Smooth muscle cell (in vitro differentiated cells): ENCODE measurements at regions not wholly inside any gene's neighbourhood (a gene's known extent, or its start where the extent isn't known, plus 50 kb on each side); places are given as distances from the start of the nearest gene placed in this dataset.

Source experiments
- DNase-seq: peaks from one replicate; lab custom pipeline; 2025; ENCODE audit not compliant: unreplicated experiment; lab: John Stamatoyannopoulos, UW
- H2AFZ ChIP-seq: fragments of 200-600 bp; sonication (generic); 2 replicates; pipeline ENCODE4 v1.6.0; 2016; ENCODE audit warnings: antibody characterized with exemption, low read depth, mild to moderate bottlenecking
- H3F3A ChIP-seq: fragments of 200-600 bp; sonication (generic); 2 replicates; pipeline ENCODE4 v1.6.0; 2017; ENCODE audit warnings: antibody characterized with exemption, low read depth
- H3K27ac ChIP-seq: fragments of 200-600 bp; sonication (generic); 2 replicates; pipeline ENCODE4 v1.5.1; 2016; ENCODE audit warnings: low read depth, mild to moderate bottlenecking
- H3K27me3 ChIP-seq: fragments of 200-600 bp; sonication (generic); 2 replicates; pipeline ENCODE4 v1.6.1; 2016; ENCODE audit warnings: low read depth, mild to moderate bottlenecking
- H3K36me3 ChIP-seq: fragments of 200-600 bp; sonication (generic); 2 replicates; pipeline ENCODE4 v1.5.1; 2016; ENCODE audit warnings: low read depth
- H3K4me1 ChIP-seq: fragments of 200-600 bp; sonication (generic); 2 replicates; pipeline ENCODE4 v1.5.1; 2016; ENCODE audit warnings: low read depth
- H3K4me2 ChIP-seq: fragments of 200-600 bp; sonication (generic); 2 replicates; pipeline ENCODE4 v1.6.0; 2016; ENCODE audit warnings: mild to moderate bottlenecking
- H3K4me3 ChIP-seq: fragments of 200-600 bp; sonication (generic); 2 replicates; pipeline ENCODE4 v1.5.1; 2016; ENCODE audit warnings: mild to moderate bottlenecking
- H3K79me2 ChIP-seq: fragments of 200-600 bp; sonication (generic); 2 replicates; pipeline ENCODE4 v1.6.0; 2016; ENCODE audit warnings: low read depth, mild to moderate bottlenecking
- H3K9ac ChIP-seq: fragments of 200-600 bp; sonication (generic); 2 replicates; pipeline ENCODE4 v1.6.0; 2016; ENCODE audit warnings: low read depth
- H3K9me3 ChIP-seq: fragments of 200-600 bp; sonication (generic); replicated peaks from 2 replicates; pipeline ENCODE4 v1.5.1; 2016; ENCODE audit warnings: low read depth
- H4K20me1 ChIP-seq: fragments of 200-600 bp; sonication (generic); 2 replicates; pipeline ENCODE4 v1.6.0; 2016; ENCODE audit warnings: low read depth
- WGBS: methylation state at CpG from one replicate; pipeline ENCODE4 v1.1.7; 2016; ENCODE audit warnings: low lambda C conversion rate; 5-methylcytosine and 5-hydroxymethylcytosine counted together
- TF ChIP-seq, protein P1 (sequence below): fragments of 200-600 bp; sonication (generic); IDR thresholded peaks from 2 replicates; pipeline ENCODE4 v1.5.1; 2017; ENCODE audit warnings: borderline replicate concordance, mild to moderate bottlenecking, antibody characterized with exemption; ENCODE audit not compliant: insufficient read depth, poor library complexity, severe bottlenecking

DNA sequence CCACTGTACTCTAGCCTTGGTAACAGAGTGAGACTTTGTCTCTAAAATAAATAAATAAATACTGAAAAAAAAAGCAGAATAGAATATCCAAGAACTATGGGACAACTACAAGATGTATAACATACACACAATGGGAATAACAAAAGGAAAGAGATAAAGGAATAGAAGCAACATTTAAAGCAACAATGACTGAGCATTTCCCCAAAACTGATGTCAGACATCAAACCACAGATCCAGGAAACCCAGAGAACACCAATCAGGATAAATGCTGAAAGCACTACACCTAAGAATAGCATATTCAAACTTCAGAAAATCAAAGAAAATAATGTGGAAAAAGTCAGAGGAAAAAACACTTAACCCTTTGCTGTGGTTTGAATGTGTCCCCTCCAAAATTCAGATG lies 436.4 kb downstream of the ACTL7B start:
- Histone ChIP-seq H3K36me3 (no peaks in the 10 kb centered on the region), H3K4me3 (no peak overlapping the region), H3F3A (no peaks in the 10 kb centered on the region), H3K27ac (no peak overlapping the region), H3K9ac (no peak overlapping the region), H3K27me3 (no peaks in the 10 kb centered on the region), H3K4me2 (no peak overlapping the region), H3K9me3 (no peaks in the 10 kb centered on the region), H3K79me2 (no peaks in the 10 kb centered on the region), H4K20me1 (no peaks in the 10 kb centered on the region), H2AFZ (no peak overlapping the region), H3K4me1 (no peaks in the 10 kb centered on the region)
- TF ChIP-seq, protein P1, sequence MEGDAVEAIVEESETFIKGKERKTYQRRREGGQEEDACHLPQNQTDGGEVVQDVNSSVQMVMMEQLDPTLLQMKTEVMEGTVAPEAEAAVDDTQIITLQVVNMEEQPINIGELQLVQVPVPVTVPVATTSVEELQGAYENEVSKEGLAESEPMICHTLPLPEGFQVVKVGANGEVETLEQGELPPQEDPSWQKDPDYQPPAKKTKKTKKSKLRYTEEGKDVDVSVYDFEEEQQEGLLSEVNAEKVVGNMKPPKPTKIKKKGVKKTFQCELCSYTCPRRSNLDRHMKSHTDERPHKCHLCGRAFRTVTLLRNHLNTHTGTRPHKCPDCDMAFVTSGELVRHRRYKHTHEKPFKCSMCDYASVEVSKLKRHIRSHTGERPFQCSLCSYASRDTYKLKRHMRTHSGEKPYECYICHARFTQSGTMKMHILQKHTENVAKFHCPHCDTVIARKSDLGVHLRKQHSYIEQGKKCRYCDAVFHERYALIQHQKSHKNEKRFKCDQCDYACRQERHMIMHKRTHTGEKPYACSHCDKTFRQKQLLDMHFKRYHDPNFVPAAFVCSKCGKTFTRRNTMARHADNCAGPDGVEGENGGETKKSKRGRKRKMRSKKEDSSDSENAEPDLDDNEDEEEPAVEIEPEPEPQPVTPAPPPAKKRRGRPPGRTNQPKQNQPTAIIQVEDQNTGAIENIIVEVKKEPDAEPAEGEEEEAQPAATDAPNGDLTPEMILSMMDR = no peak
- no peak for DNase-seq

DNA sequence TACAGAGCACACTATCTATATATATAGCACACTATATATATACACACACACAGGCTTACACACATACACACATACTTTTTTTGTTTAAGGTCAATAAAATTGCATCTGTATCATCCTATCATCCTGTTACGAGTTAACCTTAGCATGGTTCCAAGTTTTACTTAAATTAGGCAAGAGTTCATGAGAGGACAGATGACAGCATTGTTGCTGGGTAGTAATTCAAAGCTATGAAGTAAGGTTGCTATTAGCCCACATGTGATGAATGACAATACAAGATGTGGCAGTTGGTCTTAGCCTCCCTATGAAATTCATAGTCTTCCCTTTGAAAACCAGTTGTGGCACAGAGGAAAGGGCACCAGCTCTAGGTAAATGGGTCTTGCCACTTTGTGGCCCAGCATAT lies 438.1 kb downstream of the ACTL7B start:
- Histone ChIP-seq H3K9me3 (no peaks in the 10 kb centered on the region), H3K27me3 (no peaks in the 10 kb centered on the region), H3K4me2 (no peak overlapping the region), H3K9ac (no peak overlapping the region), H3K27ac (no peak overlapping the region), H3K36me3 (no peaks in the 10 kb centered on the region), H3K4me1 (no peaks in the 10 kb centered on the region), H2AFZ (no peak overlapping the region), H3K4me3 (no peak overlapping the region), H3K79me2 (no peaks in the 10 kb centered on the region), H4K20me1 (no peaks in the 10 kb centered on the region), H3F3A (peaks cover 8% of the 10 kb centered on the region)
- no peak for DNase-seq
- TF ChIP-seq, protein P1 = no peak
- WGBS = 91% methylated on average over 1 of the region's 1 CpG

DNA sequence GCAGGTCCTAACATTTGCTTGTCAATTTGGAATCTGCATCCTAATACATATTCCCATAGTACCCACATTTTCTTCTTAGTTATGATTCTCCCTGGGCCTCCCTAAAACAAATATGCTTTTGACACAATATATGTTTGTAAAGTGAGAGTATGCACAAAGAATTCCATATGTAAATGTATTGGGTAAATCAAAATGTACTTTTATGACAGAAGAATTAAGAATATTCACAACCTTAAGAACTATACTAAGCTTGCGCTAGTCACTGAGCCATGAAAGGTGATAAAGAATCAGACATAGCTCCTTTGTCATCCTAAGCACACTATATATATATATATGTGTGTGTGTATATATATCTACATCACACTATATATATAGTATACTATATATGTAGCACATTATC lies 438.5 kb downstream of the ACTL7B start:
- no peaks in the 10 kb centered on the region for H3K27me3 ChIP-seq
- TF ChIP-seq, protein P1 = no peak
- H3K9me3 ChIP-seq = no peaks in the 10 kb centered on the region
- no peaks in the 10 kb centered on the region for H4K20me1 ChIP-seq
- DNase-seq = no peak
- H3K9ac ChIP-seq = no peak overlapping the region
- H3F3A ChIP-seq = peaks cover 8% of the 10 kb centered on the region
- no peaks in the 10 kb centered on the region for H3K4me1 ChIP-seq
- WGBS = 100% methylated on average over 1 of the region's 1 CpG
- H2AFZ ChIP-seq = no peak overlapping the region
- H3K4me2 ChIP-seq = no peak overlapping the region
- H3K27ac ChIP-seq = no peak overlapping the region
- no peak overlapping the region for H3K4me3 ChIP-seq
- no peaks in the 10 kb centered on the region for H3K36me3 ChIP-seq
- H3K79me2 ChIP-seq = no peaks in the 10 kb centered on the region

DNA sequence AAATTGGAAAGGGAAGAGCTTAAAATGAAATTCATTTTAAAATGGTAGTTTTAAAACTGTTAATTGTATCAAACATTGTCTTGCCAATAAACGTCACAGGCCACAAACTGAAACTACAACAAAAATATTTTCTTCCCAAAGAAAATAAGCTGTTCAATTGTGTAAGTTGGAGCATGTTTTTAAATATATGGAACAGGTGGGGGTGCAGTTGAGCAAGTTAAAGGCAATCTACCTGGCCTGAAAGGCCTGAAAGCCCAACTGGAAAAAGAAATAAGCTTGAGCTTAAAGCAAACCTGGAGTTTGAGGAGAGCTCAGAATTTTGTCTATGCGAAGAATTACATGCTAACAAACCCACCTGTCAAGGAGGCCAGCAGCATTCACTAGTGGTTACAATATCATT lies 439.5 kb downstream of the ACTL7B start:
- Histone ChIP-seq H2AFZ (no peak overlapping the region), H3K36me3 (no peaks in the 10 kb centered on the region), H3F3A (peaks cover 8% of the 10 kb centered on the region), H3K9ac (no peak overlapping the region), H3K79me2 (no peaks in the 10 kb centered on the region), H3K4me3 (no peak overlapping the region), H3K27me3 (no peaks in the 10 kb centered on the region), H3K27ac (no peak overlapping the region), H4K20me1 (no peaks in the 10 kb centered on the region), H3K4me2 (no peak overlapping the region), H3K4me1 (no peaks in the 10 kb centered on the region), H3K9me3 (no peaks in the 10 kb centered on the region)
- TF ChIP-seq, protein P1 = no peak
- 89% methylated on average over 2 of the region's 2 CpGs for WGBS
- no peak for DNase-seq
